ENCODE measurements at regions not wholly inside any gene's neighbourhood (a gene's known extent, or its start where the extent isn't known, plus 50 kb on each side); places are given as distances from the start of the nearest gene placed in this dataset.

GRCh38 chr1:190615818-190616217 lies 138.2 kb upstream of the BRINP3 start (continued):
- TF ChIP-seq THAP12 (CRISPR knock-in tag; IDR thresholded peaks at IDR 0.05) = no peak
- no peak for TF ChIP-seq POLR2A (conservative IDR thresholded peaks at IDR 0.05)
- TF ChIP-seq ARID2 (IDR thresholded peaks at IDR 0.05) = no peak
- TF ChIP-seq GTF3C2 (IDR thresholded peaks at IDR 0.05; ENCODE audit: borderline replicate concordance, extremely low read depth, insufficient read length) = no peak
- no peak for TF ChIP-seq C11orf30 (IDR thresholded peaks at IDR 0.05; ENCODE audit: low read depth)
- no peak for TF ChIP-seq KDM1A (IDR thresholded peaks at IDR 0.05)
- TF ChIP-seq L3MBTL2 (IDR thresholded peaks at IDR 0.05) = no peak
- no peak for TF ChIP-seq SNAPC5 (CRISPR knock-in tag; IDR thresholded peaks at IDR 0.05)
- no peak for TF ChIP-seq TCF3 (CRISPR knock-in tag; IDR thresholded peaks at IDR 0.05)
